Activated naive CD8-positive, alpha-beta T cell treated with anti-CD3 and anti-CD28 coated beads for 36 hours (primary cell): ENCODE measurements at regions not wholly inside any gene's neighbourhood (a gene's known extent, or its start where the extent isn't known, plus 50 kb on each side); places are given as distances from the start of the nearest gene placed in this dataset.
"Not testable (repeated sequence)": the region's sequence is repeated elsewhere in the genome, so short reads cannot be mapped to it uniquely, and the experiment has no call there.

ENCODE experiments used
- DNase-seq: peaks from one replicate; pipeline ENCODE4 v3.0.0; 2021
- H3K27ac Mint-ChIP-seq: one replicate; pipeline ENCODE4 v1.8.0; 2022; ENCODE audit warnings: mild to moderate bottlenecking, moderate library complexity, mixed read lengths
- H3K27me3 Mint-ChIP-seq: one replicate; pipeline ENCODE4 v1.8.0; 2022; ENCODE audit warnings: mild to moderate bottlenecking, mixed read lengths
- H3K36me3 Mint-ChIP-seq: one replicate; pipeline ENCODE4 v1.8.0; 2021; ENCODE audit warnings: mild to moderate bottlenecking, mixed read lengths
- H3K4me1 Mint-ChIP-seq: one replicate; pipeline ENCODE4 v1.8.0; 2021; ENCODE audit warnings: mixed read lengths
- H3K4me3 Mint-ChIP-seq: one replicate; pipeline ENCODE4 v1.8.0; 2022; ENCODE audit warnings: mild to moderate bottlenecking, moderate library complexity, mixed read lengths
- H3K9me3 Mint-ChIP-seq: one replicate; pipeline ENCODE4 v1.8.0; 2022; ENCODE audit warnings: mixed read lengths

- no peak overlapping the region for H3K4me3 Mint-ChIP-seq
- no peak overlapping the region for H3K27ac Mint-ChIP-seq
- peaks cover 7% of the 10 kb centered on the region for H3K27me3 Mint-ChIP-seq
- DNase-seq = no peak
- no peaks in the 10 kb centered on the region for H3K4me1 Mint-ChIP-seq
- H3K9me3 Mint-ChIP-seq = peaks cover 1% of the 10 kb centered on the region
- H3K36me3 Mint-ChIP-seq = no peaks in the 10 kb centered on the region
These were observed 198.5 kb upstream of the ARPP21 start for GRCh38 chr3:35440826-35441225.

- no peak for DNase-seq
- Mint-ChIP-seq H3K4me3 (no peak overlapping the region), H3K27ac (no peak overlapping the region), H3K27me3 (no peaks in the 10 kb centered on the region), H3K36me3 (no peaks in the 10 kb centered on the region), H3K4me1 (no peaks in the 10 kb centered on the region), H3K9me3 (no peaks in the 10 kb centered on the region)
These were observed 192.4 kb upstream of the ARPP21 start for GRCh38 chr3:35446896-35447295.

DNA sequence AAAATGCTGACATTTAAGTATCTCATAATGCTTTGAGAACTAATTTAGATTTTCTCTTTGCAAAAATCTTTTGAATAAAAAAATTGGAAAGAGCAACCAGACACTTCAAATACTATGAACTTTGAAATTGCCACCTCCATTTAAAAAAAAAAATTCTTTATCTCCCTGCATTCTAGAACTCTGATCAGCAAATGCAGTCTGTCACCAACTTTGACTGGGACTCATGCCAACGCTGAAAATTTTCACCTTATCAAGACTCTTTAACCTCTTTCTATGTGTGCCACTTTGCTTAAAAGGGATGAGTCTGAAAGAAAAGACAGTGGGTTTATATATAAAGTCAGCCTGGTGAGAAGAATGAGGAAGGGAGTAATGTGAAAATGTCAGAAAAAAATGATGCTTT lies 191.2 kb upstream of the ARPP21 start:
- DNase-seq = no peak
- Mint-ChIP-seq H3K4me3 (no peak overlapping the region), H3K36me3 (no peaks in the 10 kb centered on the region), H3K9me3 (no peaks in the 10 kb centered on the region), H3K4me1 (no peaks in the 10 kb centered on the region), H3K27ac (no peak overlapping the region), H3K27me3 (no peaks in the 10 kb centered on the region)

- no peaks in the 10 kb centered on the region for H3K4me1 Mint-ChIP-seq
- no peak for DNase-seq
These were observed 190.6 kb upstream of the ARPP21 start for GRCh38 chr3:35448681-35449080.

DNA sequence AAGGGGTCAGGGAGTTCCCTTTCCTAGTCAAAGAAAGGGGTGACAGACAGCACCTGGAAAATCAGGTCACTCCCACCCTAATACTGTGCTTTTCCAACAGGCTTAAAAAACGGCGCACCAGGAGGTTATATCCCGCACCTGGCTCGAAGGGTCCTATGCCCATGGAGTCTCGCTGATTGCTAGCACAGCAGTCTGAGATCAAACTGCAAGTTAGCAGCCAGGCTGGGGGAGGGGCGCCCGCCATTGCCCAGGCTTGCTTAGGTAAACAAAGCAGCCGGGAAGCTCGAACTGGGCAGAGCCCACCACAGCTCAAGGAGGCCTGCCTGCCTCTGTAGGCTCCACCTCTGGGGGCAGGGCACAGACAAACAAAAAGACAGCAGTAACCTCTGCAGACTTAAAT lies 184.5 kb upstream of the ARPP21 start:
- not testable (repeated sequence) for H3K9me3 Mint-ChIP-seq, H3K36me3 Mint-ChIP-seq, H3K4me1 Mint-ChIP-seq, H3K27me3 Mint-ChIP-seq, DNase-seq, H3K4me3 Mint-ChIP-seq, H3K27ac Mint-ChIP-seq

More at GRCh38 chr3:35448681-35449080, 190.6 kb upstream of the ARPP21 start:
- H3K9me3 Mint-ChIP-seq = no peaks in the 10 kb centered on the region
- H3K36me3 Mint-ChIP-seq = no peaks in the 10 kb centered on the region
- no peak overlapping the region for H3K4me3 Mint-ChIP-seq
- H3K27me3 Mint-ChIP-seq = no peaks in the 10 kb centered on the region
- H3K27ac Mint-ChIP-seq = no peak overlapping the region

- Mint-ChIP-seq H3K27me3 (no peaks in the 10 kb centered on the region), H3K4me1 (no peaks in the 10 kb centered on the region), H3K4me3 (no peak overlapping the region), H3K9me3 (peaks cover 4% of the 10 kb centered on the region), H3K27ac (no peak overlapping the region), H3K36me3 (no peaks in the 10 kb centered on the region)
- DNase-seq = no peak
These were observed 165.4 kb upstream of the ARPP21 start for GRCh38 chr3:35473956-35474355.

DNA sequence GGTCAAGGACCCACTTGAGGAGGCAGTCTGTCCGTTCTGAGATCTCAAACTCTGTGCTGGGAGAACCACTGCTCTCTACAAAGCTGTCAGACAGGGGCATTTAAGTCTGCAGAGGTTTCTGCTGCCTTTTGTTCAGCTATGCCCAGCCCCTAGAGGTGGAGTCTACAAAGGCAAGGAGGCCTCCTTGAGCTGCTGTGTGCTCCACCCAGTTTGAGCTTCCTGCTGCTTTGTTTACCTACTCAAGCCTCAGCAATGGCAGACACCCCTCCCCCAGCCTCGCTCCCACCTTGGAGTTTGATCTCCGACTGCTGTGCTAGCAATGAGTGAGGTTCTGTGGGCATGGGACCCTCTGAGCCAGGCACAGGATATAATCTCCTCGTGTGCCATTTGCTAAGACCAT lies 156.8 kb upstream of the ARPP21 start:
- H3K4me1 Mint-ChIP-seq, H3K9me3 Mint-ChIP-seq, H3K27ac Mint-ChIP-seq, H3K4me3 Mint-ChIP-seq, H3K36me3 Mint-ChIP-seq, H3K27me3 Mint-ChIP-seq, DNase-seq: not testable (repeated sequence)

- no peaks in the 10 kb centered on the region for H3K27me3 Mint-ChIP-seq
- no peak for DNase-seq
- no peak overlapping the region for H3K4me3 Mint-ChIP-seq
- H3K9me3 Mint-ChIP-seq = peaks cover 5% of the 10 kb centered on the region
- H3K4me1 Mint-ChIP-seq = no peaks in the 10 kb centered on the region
- H3K36me3 Mint-ChIP-seq = no peaks in the 10 kb centered on the region
- H3K27ac Mint-ChIP-seq = no peak overlapping the region
These were observed 156.2 kb upstream of the ARPP21 start for GRCh38 chr3:35483131-35483530.

GRCh38 chr3:35484929-35485530 lies 154.3 kb upstream of the ARPP21 start:
- H3K4me3 Mint-ChIP-seq = no peak overlapping the region
- H3K36me3 Mint-ChIP-seq = no peaks in the 10 kb centered on the region
- H3K9me3 Mint-ChIP-seq = no peaks in the 10 kb centered on the region
- no peak overlapping the region for H3K27ac Mint-ChIP-seq
- DNase-seq = no peak
- no peaks in the 10 kb centered on the region for H3K4me1 Mint-ChIP-seq
- no peaks in the 10 kb centered on the region for H3K27me3 Mint-ChIP-seq

GRCh38 chr3:35486295-35486694 lies 153.0 kb upstream of the ARPP21 start:
- Mint-ChIP-seq H3K27me3 (no peaks in the 10 kb centered on the region), H3K27ac (no peak overlapping the region), H3K4me1 (no peaks in the 10 kb centered on the region), H3K9me3 (no peaks in the 10 kb centered on the region), H3K4me3 (no peak overlapping the region), H3K36me3 (no peaks in the 10 kb centered on the region)
- DNase-seq = no peak

DNA sequence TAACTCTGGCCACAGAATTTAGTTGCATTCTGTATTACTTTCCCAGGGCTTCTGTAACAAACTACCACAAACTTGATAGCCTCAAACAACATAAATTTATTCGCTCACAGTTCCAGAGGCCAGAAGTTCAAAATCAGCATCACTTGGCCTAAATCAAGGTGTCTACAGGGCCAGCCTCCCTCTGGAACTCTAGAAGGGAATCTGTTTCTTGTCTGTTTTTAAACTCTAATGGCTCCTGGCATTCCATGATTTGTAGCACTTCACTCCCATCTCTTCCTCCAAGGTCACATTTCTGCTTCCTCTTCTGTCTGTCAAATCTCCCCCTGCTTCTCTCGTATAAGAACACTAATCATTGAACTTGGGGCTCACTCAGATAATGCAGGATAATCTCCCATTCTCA lies 151.9 kb upstream of the ARPP21 start:
- no peak overlapping the region for H3K4me3 Mint-ChIP-seq
- H3K27me3 Mint-ChIP-seq = no peaks in the 10 kb centered on the region
- H3K27ac Mint-ChIP-seq = no peak overlapping the region
- DNase-seq = no peak
- no peaks in the 10 kb centered on the region for H3K36me3 Mint-ChIP-seq
- H3K9me3 Mint-ChIP-seq = no peaks in the 10 kb centered on the region
- H3K4me1 Mint-ChIP-seq = no peaks in the 10 kb centered on the region

DNA sequence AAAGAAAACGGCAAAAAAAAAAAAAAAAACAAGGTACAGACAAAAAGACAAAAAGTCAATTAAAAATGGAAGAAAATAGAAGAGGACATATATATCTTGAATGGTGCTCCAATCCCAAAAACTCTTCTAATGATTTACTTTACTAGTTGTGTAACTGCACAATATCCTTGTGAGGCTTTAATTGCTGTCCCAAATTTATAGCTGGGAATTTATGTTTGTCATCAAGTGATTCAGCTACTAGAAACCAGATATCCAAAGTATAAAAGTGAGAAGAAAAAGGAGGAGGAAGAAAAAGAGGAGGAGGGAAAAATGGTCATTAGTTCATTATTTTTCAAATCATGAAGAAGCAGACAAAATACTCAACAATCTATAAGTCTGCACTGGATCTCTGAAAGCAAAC lies 150.8 kb upstream of the ARPP21 start:
- no peak for DNase-seq
- H3K27me3 Mint-ChIP-seq = no peaks in the 10 kb centered on the region
- H3K27ac Mint-ChIP-seq = no peak overlapping the region
- no peaks in the 10 kb centered on the region for H3K9me3 Mint-ChIP-seq
- no peak overlapping the region for H3K4me3 Mint-ChIP-seq
- H3K36me3 Mint-ChIP-seq = no peaks in the 10 kb centered on the region
- no peaks in the 10 kb centered on the region for H3K4me1 Mint-ChIP-seq

DNA sequence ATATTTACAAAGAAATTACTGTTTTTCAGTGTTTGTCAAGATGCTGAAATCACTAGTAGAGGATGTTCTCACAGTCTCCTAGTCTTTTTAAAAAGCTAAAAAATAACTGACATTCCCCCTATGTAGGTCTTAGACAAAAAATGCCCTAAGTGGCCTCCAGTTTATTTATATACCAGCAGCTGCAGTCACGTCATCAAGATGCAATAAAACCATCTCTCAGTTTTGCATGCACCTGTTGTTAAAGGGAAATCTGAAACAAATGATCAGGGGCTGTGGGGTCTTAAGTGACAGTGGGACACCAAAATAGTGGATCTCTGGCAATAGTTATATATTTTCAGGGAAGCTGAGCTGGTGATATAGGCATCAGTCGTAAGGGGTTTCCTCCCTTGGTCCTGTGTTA lies 146.5 kb upstream of the ARPP21 start:
- Mint-ChIP-seq H3K4me1 (no peaks in the 10 kb centered on the region), H3K4me3 (no peak overlapping the region)

DNA sequence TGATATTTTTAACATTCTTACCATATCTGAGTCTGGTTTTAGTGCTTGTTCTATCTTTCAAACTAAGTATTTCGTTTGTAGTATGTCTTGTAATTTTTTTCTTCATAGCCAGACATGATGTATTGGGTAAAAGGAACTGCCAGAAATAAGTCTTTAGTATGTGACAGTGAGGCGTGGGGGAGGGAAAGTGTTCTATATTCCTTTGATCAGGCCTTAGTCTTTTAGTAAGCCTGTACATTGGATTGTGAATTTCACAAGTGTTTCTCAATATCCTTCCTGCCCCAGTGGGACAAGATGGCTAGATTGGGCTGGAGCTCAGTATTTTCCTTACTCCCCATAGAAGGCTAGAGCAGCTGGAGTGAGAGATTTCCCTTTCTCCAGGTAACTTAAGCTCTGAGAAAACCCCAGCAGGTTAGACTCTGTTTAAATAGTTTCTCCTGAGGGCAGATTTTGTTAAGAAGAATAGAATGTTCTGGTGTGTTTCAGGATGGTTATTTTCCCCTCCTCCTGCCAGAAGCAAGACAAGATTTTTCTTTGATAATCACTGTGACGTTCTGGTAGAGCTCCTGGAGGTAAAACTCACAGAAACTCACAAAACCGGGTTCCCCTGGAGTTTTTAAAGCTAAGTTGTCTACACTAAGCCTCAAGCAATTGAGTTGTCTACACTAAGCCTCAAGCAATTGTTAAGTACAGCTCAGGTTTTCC lies 140.7 kb upstream of the ARPP21 start:
- Mint-ChIP-seq H3K9me3 (peaks cover 4% of the 10 kb centered on the region), H3K27ac (no peak overlapping the region), H3K27me3 (no peaks in the 10 kb centered on the region), H3K4me1 (no peaks in the 10 kb centered on the region), H3K4me3 (no peak overlapping the region), H3K36me3 (no peaks in the 10 kb centered on the region)
- no peak for DNase-seq

More for the DNA sequence above, 146.5 kb upstream of the ARPP21 start:
- no peak for DNase-seq
- Mint-ChIP-seq H3K27me3 (no peaks in the 10 kb centered on the region), H3K36me3 (no peaks in the 10 kb centered on the region), H3K9me3 (no peaks in the 10 kb centered on the region), H3K27ac (no peak overlapping the region)

GRCh38 chr3:35500641-35501350 lies 138.5 kb upstream of the ARPP21 start:
- Mint-ChIP-seq H3K9me3 (peaks cover 4% of the 10 kb centered on the region), H3K4me1 (no peaks in the 10 kb centered on the region), H3K36me3 (no peaks in the 10 kb centered on the region), H3K27ac (no peak overlapping the region), H3K27me3 (no peaks in the 10 kb centered on the region), H3K4me3 (no peak overlapping the region)
- DNase-seq = no peak

DNA sequence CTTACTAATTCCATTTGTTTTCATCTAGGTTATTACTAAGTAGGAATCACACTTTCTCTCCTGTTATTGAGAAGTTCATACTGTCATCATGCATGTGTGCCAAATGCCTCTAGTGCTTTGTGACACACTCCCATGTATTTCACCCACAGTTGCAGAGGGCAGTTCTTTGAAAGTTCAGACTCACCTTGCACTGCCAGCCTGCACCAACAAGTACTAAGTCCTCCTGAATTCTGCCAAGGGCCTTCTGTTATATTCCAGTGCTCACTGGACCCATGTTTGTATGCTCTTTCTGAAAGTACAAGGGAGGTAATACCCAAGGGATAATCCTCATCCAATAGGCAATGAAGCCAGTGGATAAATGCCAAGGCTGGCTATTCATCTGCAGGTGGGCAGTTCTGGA lies 136.6 kb upstream of the ARPP21 start:
- no peaks in the 10 kb centered on the region for H3K36me3 Mint-ChIP-seq
- no peaks in the 10 kb centered on the region for H3K4me1 Mint-ChIP-seq
- H3K9me3 Mint-ChIP-seq = peaks cover 4% of the 10 kb centered on the region
- H3K4me3 Mint-ChIP-seq = no peak overlapping the region
- DNase-seq = no peak
- no peaks in the 10 kb centered on the region for H3K27me3 Mint-ChIP-seq
- H3K27ac Mint-ChIP-seq = no peak overlapping the region
